ENCODE measurements at regions not wholly inside any gene's neighbourhood (a gene's known extent, or its start where the extent isn't known, plus 50 kb on each side); places are given as distances from the start of the nearest gene placed in this dataset.

DNA sequence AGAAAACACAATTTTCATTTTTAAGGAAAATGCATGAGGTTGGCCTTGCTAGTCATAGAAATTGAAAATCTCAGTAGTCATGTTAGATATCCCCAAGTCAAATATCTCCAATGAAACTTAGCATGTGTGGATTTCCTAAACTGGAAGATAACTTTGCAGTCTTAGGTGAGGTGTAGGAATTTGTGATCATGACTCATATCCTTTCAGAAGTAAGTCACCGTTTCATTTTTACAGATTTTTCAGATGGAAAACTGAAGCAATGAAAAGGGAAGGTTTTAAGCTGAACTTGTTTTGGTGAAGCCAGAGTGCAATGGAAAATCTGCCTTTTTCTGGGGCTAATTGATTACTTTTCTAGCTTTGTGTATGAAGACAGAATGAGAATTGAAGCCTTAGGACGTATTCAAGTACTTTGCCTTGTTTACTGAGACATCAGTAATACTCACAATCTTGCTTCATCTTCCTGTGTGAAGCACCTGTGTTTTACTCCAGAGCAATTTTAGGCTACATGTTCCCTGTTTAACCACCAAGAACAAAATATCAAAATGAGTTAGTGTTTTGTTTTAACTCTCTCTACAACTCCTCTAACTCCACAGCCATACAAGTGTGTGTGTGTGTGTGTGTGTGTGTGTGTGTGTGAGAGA is 1662.8 kb upstream of the ADGRL3 start:
- POLR2A ChIA-PET (ENCODE audit: partially characterized antibody): no interaction called here
- H2BK5ac ChIP-seq (ENCODE audit: low read depth, low read length): no peak overlapping the region
- no peak overlapping the region for H3K14ac ChIP-seq (ENCODE audit: insufficient read length)
- H3K79me2 ChIP-seq (ENCODE audit: control insufficient read depth in 1 of 2, insufficient read depth in 2 of 2, low read length in 2 of 2): no peaks in the 10 kb centered on the region
- no peak overlapping the region for H3K23ac ChIP-seq (ENCODE audit: insufficient read length)
- no peak overlapping the region for H4K91ac ChIP-seq (replicated peaks; ENCODE audit: insufficient read length, low read length)
- WGBS, 2 experiments (ENCODE audit: extremely low coverage in 1 of 2, insufficient coverage in 1 of 2, insufficient read length in 1 of 2, insufficient replicate concordance in 2 of 2, low coverage in 1 of 2, low lambda C conversion rate in 2 of 2, missing lambda C conversion rate in 1 of 2): 85% methylated on average over 2 of the region's 2 CpGs; no CpG with 5 or more reads in 1 of the 2 experiments
- FAIRE-seq: no peak
- no peak overlapping the region for H3K4me3 ChIP-seq (ENCODE audit: extremely low read depth in 1 of 4, insufficient read depth in 2 of 4, low read depth in 3 of 4, low read length in 4 of 4)
- no peaks in the 10 kb centered on the region for H3K36me3 ChIP-seq (ENCODE audit: control insufficient read depth in 2 of 4, insufficient read depth in 4 of 4, low read length in 3 of 4)
- H2BK12ac ChIP-seq (ENCODE audit: low read depth, low read length): no peak overlapping the region
- no peak overlapping the region for H4K5ac ChIP-seq (ENCODE audit: insufficient read length, low read depth, low read length)
- no peak overlapping the region for H3K9ac ChIP-seq (replicated peaks in 1 of 4; ENCODE audit: extremely low read depth in 1 of 4, low read depth in 3 of 4, low read length in 3 of 4)
- H3K23me2 ChIP-seq (ENCODE audit: low read depth, low read length): no peaks in the 10 kb centered on the region
- no peaks in the 10 kb centered on the region for H3K27me3 ChIP-seq (replicated peaks in 1 of 4; ENCODE audit: control insufficient read depth in 3 of 4, extremely low read depth in 1 of 4, insufficient read depth in 3 of 4, low read length in 3 of 4)
- H3K4ac ChIP-seq (replicated peaks; ENCODE audit: insufficient read length, low read depth, low read length): no peak overlapping the region
- CTCF ChIA-PET (ENCODE audit: partially characterized antibody): no interaction called here
- H3K4me1 ChIP-seq (replicated peaks in 1 of 4; ENCODE audit: control insufficient read depth in 3 of 4, insufficient read depth in 4 of 4, low read length in 3 of 4): no peaks in the 10 kb centered on the region
- no peaks in the 10 kb centered on the region for H3K79me1 ChIP-seq (ENCODE audit: low read depth, low read length)
- TF ChIP-seq SP2 (IDR thresholded peaks at IDR 0.05; ENCODE audit: low read length) (no peak), JUND (IDR thresholded peaks at IDR 0.05; ENCODE audit: low read length) (no peak), CBX5 (IDR thresholded peaks at IDR 0.05; ENCODE audit: low read depth, low read length) (no peak), CHD1 (IDR thresholded peaks at IDR 0.05; ENCODE audit: low read depth, low read length) (no peak), HDAC2 (IDR thresholded peaks at IDR 0.05; ENCODE audit: borderline replicate concordance in 1 of 2, low read depth in 2 of 2, low read length in 2 of 2) (no peak), CTBP2 (IDR thresholded peaks at IDR 0.05; ENCODE audit: borderline replicate concordance, insufficient read depth, insufficient read length, low read length) (no peak), KDM4A (IDR thresholded peaks at IDR 0.05; ENCODE audit: low read depth, low read length, severe bottlenecking) (no peak), ZNF274 (IDR thresholded peaks at IDR 0.05; ENCODE audit: borderline replicate concordance, extremely low read depth, low read length) (no peak)
- TF ChIP-seq, protein P1, sequence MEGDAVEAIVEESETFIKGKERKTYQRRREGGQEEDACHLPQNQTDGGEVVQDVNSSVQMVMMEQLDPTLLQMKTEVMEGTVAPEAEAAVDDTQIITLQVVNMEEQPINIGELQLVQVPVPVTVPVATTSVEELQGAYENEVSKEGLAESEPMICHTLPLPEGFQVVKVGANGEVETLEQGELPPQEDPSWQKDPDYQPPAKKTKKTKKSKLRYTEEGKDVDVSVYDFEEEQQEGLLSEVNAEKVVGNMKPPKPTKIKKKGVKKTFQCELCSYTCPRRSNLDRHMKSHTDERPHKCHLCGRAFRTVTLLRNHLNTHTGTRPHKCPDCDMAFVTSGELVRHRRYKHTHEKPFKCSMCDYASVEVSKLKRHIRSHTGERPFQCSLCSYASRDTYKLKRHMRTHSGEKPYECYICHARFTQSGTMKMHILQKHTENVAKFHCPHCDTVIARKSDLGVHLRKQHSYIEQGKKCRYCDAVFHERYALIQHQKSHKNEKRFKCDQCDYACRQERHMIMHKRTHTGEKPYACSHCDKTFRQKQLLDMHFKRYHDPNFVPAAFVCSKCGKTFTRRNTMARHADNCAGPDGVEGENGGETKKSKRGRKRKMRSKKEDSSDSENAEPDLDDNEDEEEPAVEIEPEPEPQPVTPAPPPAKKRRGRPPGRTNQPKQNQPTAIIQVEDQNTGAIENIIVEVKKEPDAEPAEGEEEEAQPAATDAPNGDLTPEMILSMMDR (IDR thresholded peaks at IDR 0.05; ENCODE audit: control extremely low read depth in 1 of 3, insufficient read depth in 1 of 3, low read depth in 1 of 3, low read length in 3 of 3): no peak
- no peak overlapping the region for H3K27ac ChIP-seq (ENCODE audit: low read depth, low read length)
- no peak overlapping the region for H2AK5ac ChIP-seq (ENCODE audit: low read depth, low read length)
- no peak overlapping the region for H2BK120ac ChIP-seq (replicated peaks; ENCODE audit: low read depth, low read length)
- H3K56ac ChIP-seq (replicated peaks; ENCODE audit: insufficient read length, low read depth, low read length): no peak overlapping the region
- no peak overlapping the region for H4K8ac ChIP-seq (ENCODE audit: extremely low read depth, insufficient read depth, low read length)
- no peak for DNase-seq (ENCODE audit: low read depth in 1 of 2, low spot score in 2 of 2)
- H2BK15ac ChIP-seq (ENCODE audit: low read length): no peak overlapping the region
- H2AFZ ChIP-seq (ENCODE audit: low read length): peak overlapping the region; percentile 41; the same call in 1 of the 2 replicates
- no peaks in the 10 kb centered on the region for H3K9me3 ChIP-seq (ENCODE audit: insufficient read depth in 2 of 2, low read depth in 1 of 2, low read length in 1 of 2)
- no peak overlapping the region for H2BK20ac ChIP-seq (ENCODE audit: low read length)
- no peak overlapping the region for H3K18ac ChIP-seq (ENCODE audit: extremely low read depth, low read length)
- H4K20me1 ChIP-seq (replicated peaks in 1 of 2; ENCODE audit: control insufficient read depth in 1 of 2, insufficient read depth in 2 of 2, low read length in 2 of 2): no peaks in the 10 kb centered on the region
- no peak overlapping the region for H3K4me2 ChIP-seq (ENCODE audit: insufficient read depth in 1 of 2, low read depth in 2 of 2, low read length in 2 of 2)
